ENCODE measurements at regions not wholly inside any gene's neighbourhood (a gene's known extent, or its start where the extent isn't known, plus 50 kb on each side); places are given as distances from the start of the nearest gene placed in this dataset.

- TF ChIP-seq ZSCAN29 (CRISPR knock-in tag; conservative IDR thresholded peaks at IDR 0.05) (no peak), TSC22D2 (CRISPR knock-in tag; IDR thresholded peaks at IDR 0.05; ENCODE audit: borderline replicate concordance) (no peak), EHMT2 (IDR thresholded peaks at IDR 0.05; ENCODE audit: borderline replicate concordance, low read depth, low read length) (no peak), MTF2 (CRISPR knock-in tag; IDR thresholded peaks at IDR 0.05; ENCODE audit: borderline replicate concordance) (no peak), CREB3 (CRISPR knock-in tag; IDR thresholded peaks at IDR 0.05) (no peak), ZBTB40 (IDR thresholded peaks at IDR 0.05) (no peak), ZBTB40 (CRISPR knock-in tag; IDR thresholded peaks at IDR 0.05) (no peak), TFE3 (CRISPR knock-in tag; IDR thresholded peaks at IDR 0.05) (no peak), PRDM15 (CRISPR knock-in tag; IDR thresholded peaks at IDR 0.05) (no peak), ADNP (CRISPR knock-in tag; IDR thresholded peaks at IDR 0.05) (no peak), ZBTB1 (CRISPR knock-in tag; IDR thresholded peaks at IDR 0.05; ENCODE audit: borderline replicate concordance) (no peak), POGK (CRISPR knock-in tag; conservative IDR thresholded peaks at IDR 0.05) (no peak), U2AF2 (IDR thresholded peaks at IDR 0.05; ENCODE audit: low read depth, low read length) (no peak)
These were observed 164.2 kb downstream of the FGF1 start (continued) for GRCh38 chr5:142521706-142522105.
